Smooth muscle cell (in vitro differentiated cells): ENCODE measurements at regions not wholly inside any gene's neighbourhood (a gene's known extent, or its start where the extent isn't known, plus 50 kb on each side); places are given as distances from the start of the nearest gene placed in this dataset.

Experiments used
- DNase-seq: peaks from one replicate; lab custom pipeline; 2025; ENCODE audit not compliant: unreplicated experiment; lab: John Stamatoyannopoulos, UW
- H2AFZ ChIP-seq: fragments of 200-600 bp; sonication (generic); 2 replicates; pipeline ENCODE4 v1.6.0; 2016; ENCODE audit warnings: antibody characterized with exemption, low read depth, mild to moderate bottlenecking
- H3F3A ChIP-seq: fragments of 200-600 bp; sonication (generic); 2 replicates; pipeline ENCODE4 v1.6.0; 2017; ENCODE audit warnings: antibody characterized with exemption, low read depth
- H3K27ac ChIP-seq: fragments of 200-600 bp; sonication (generic); 2 replicates; pipeline ENCODE4 v1.5.1; 2016; ENCODE audit warnings: low read depth, mild to moderate bottlenecking
- H3K27me3 ChIP-seq: fragments of 200-600 bp; sonication (generic); 2 replicates; pipeline ENCODE4 v1.6.1; 2016; ENCODE audit warnings: low read depth, mild to moderate bottlenecking
- H3K36me3 ChIP-seq: fragments of 200-600 bp; sonication (generic); 2 replicates; pipeline ENCODE4 v1.5.1; 2016; ENCODE audit warnings: low read depth
- H3K4me1 ChIP-seq: fragments of 200-600 bp; sonication (generic); 2 replicates; pipeline ENCODE4 v1.5.1; 2016; ENCODE audit warnings: low read depth
- H3K4me2 ChIP-seq: fragments of 200-600 bp; sonication (generic); 2 replicates; pipeline ENCODE4 v1.6.0; 2016; ENCODE audit warnings: mild to moderate bottlenecking
- H3K4me3 ChIP-seq: fragments of 200-600 bp; sonication (generic); 2 replicates; pipeline ENCODE4 v1.5.1; 2016; ENCODE audit warnings: mild to moderate bottlenecking
- H3K79me2 ChIP-seq: fragments of 200-600 bp; sonication (generic); 2 replicates; pipeline ENCODE4 v1.6.0; 2016; ENCODE audit warnings: low read depth, mild to moderate bottlenecking
- H3K9ac ChIP-seq: fragments of 200-600 bp; sonication (generic); 2 replicates; pipeline ENCODE4 v1.6.0; 2016; ENCODE audit warnings: low read depth
- H3K9me3 ChIP-seq: fragments of 200-600 bp; sonication (generic); replicated peaks from 2 replicates; pipeline ENCODE4 v1.5.1; 2016; ENCODE audit warnings: low read depth
- H4K20me1 ChIP-seq: fragments of 200-600 bp; sonication (generic); 2 replicates; pipeline ENCODE4 v1.6.0; 2016; ENCODE audit warnings: low read depth
- WGBS: methylation state at CpG from one replicate; pipeline ENCODE4 v1.1.7; 2016; ENCODE audit warnings: low lambda C conversion rate; 5-methylcytosine and 5-hydroxymethylcytosine counted together
- TF ChIP-seq, protein P1 (sequence below): fragments of 200-600 bp; sonication (generic); IDR thresholded peaks from 2 replicates; pipeline ENCODE4 v1.5.1; 2017; ENCODE audit warnings: borderline replicate concordance, mild to moderate bottlenecking, antibody characterized with exemption; ENCODE audit not compliant: insufficient read depth, poor library complexity, severe bottlenecking

DNA sequence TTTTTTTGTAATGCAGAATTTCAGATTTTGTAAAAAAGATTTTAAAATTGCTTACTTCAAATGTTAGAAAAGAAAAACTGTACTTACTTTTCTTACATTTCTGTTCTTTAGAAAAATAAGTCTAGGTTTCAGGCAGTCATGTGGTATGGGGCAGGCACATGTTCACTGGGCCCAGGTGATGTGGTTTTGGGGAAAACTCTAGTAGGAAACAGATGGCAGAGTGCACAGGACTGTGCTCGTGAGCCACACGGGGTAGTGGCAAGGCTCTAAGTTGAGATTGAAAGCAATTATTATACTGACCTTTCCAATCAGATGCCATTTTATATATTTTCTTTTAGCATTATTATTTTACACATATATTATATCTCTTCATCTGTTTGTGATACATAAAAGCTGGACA lies 1036.9 kb upstream of the TMEFF2 start:
- H3K4me1 ChIP-seq = no peaks in the 10 kb centered on the region
- H3K4me2 ChIP-seq = no peak overlapping the region
- no peaks in the 10 kb centered on the region for H4K20me1 ChIP-seq
- H2AFZ ChIP-seq = no peak overlapping the region
- no peaks in the 10 kb centered on the region for H3K27me3 ChIP-seq
- TF ChIP-seq, protein P1, sequence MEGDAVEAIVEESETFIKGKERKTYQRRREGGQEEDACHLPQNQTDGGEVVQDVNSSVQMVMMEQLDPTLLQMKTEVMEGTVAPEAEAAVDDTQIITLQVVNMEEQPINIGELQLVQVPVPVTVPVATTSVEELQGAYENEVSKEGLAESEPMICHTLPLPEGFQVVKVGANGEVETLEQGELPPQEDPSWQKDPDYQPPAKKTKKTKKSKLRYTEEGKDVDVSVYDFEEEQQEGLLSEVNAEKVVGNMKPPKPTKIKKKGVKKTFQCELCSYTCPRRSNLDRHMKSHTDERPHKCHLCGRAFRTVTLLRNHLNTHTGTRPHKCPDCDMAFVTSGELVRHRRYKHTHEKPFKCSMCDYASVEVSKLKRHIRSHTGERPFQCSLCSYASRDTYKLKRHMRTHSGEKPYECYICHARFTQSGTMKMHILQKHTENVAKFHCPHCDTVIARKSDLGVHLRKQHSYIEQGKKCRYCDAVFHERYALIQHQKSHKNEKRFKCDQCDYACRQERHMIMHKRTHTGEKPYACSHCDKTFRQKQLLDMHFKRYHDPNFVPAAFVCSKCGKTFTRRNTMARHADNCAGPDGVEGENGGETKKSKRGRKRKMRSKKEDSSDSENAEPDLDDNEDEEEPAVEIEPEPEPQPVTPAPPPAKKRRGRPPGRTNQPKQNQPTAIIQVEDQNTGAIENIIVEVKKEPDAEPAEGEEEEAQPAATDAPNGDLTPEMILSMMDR = no peak
- H3K9ac ChIP-seq = no peak overlapping the region
- H3K36me3 ChIP-seq = no peaks in the 10 kb centered on the region
- no peak overlapping the region for H3K27ac ChIP-seq
- H3K4me3 ChIP-seq = no peak overlapping the region
- DNase-seq = no peak
- no peaks in the 10 kb centered on the region for H3K79me2 ChIP-seq
- no peaks in the 10 kb centered on the region for H3F3A ChIP-seq
- H3K9me3 ChIP-seq = no peaks in the 10 kb centered on the region
- 91% methylated on average over 2 of the region's 2 CpGs for WGBS

DNA sequence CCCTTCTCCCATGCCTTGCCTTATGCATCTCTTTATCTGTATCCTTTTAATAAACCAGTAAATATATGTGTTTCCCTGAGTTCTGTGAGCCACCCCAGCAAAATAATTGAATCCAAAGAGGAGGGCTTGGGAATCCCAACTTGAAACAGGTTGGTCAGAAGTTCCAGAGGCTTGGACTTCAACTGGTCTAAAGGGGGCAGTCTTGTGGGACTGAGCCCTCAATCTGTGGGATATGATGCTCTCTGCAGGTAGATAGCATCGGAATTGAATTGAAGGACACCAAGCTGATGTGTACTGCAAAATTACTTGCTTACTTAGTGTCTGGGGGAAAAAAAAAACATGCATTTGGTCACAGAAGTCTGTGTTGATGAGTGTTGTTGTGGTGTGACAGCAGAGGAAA lies 1033.5 kb upstream of the TMEFF2 start:
- Histone ChIP-seq H3K36me3 (no peaks in the 10 kb centered on the region), H2AFZ (no peak overlapping the region), H4K20me1 (no peaks in the 10 kb centered on the region), H3K27me3 (no peaks in the 10 kb centered on the region), H3K4me3 (no peak overlapping the region), H3K4me1 (no peaks in the 10 kb centered on the region), H3K79me2 (no peaks in the 10 kb centered on the region), H3K4me2 (no peak overlapping the region), H3K27ac (no peak overlapping the region), H3K9ac (no peak overlapping the region), H3K9me3 (no peaks in the 10 kb centered on the region), H3F3A (no peaks in the 10 kb centered on the region)
- DNase-seq = no peak
- WGBS = 74% methylated on average over 1 of the region's 1 CpG
- TF ChIP-seq, protein P1 = no peak

DNA sequence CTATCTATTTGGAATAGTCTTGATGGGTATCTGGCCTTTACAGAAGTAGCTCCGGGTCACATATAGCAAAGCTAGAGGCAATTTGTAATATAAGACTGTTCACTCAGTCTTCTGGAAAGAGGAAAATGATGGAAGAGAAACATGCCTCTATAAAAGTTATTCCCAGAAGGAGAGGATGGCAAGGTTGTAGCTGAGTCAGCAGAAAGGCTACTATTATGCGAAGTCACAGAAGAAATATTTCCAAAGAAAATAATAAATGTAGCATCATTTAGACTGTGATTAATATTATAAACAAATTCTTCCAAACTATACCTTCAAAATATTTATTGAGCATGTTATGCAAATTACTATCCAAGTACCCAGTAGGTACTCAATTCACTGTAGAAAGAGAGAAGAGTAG lies 1027.7 kb upstream of the TMEFF2 start:
- no peak overlapping the region for H2AFZ ChIP-seq
- no peaks in the 10 kb centered on the region for H3K4me1 ChIP-seq
- DNase-seq = no peak
- no peaks in the 10 kb centered on the region for H3K79me2 ChIP-seq
- WGBS = 89% methylated on average over 2 of the region's 2 CpGs
- no peak overlapping the region for H3K4me2 ChIP-seq
- H3K9me3 ChIP-seq = no peaks in the 10 kb centered on the region
- no peak overlapping the region for H3K9ac ChIP-seq
- no peaks in the 10 kb centered on the region for H3K27me3 ChIP-seq
- TF ChIP-seq, protein P1 = no peak
- H4K20me1 ChIP-seq = no peaks in the 10 kb centered on the region
- H3K27ac ChIP-seq = no peak overlapping the region
- H3F3A ChIP-seq = no peaks in the 10 kb centered on the region
- no peaks in the 10 kb centered on the region for H3K36me3 ChIP-seq
- H3K4me3 ChIP-seq = no peak overlapping the region

DNA sequence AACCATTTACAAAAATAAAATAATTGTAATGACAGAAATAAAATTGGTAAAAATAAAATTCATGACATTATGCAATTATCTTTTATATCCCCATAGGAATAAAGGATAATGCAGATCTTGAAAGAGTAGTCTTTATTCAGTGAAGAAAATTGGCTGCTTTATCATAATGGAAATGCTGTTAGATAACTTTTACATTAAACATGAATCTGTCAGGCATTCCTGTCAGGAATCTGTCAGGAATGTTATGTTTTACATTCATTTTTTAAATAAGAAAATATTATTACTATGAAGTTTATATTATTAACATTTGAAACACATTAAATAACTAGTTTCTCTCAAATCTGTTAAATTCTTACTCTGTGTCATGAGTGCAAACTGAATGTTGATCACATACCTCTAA lies 1024.7 kb upstream of the TMEFF2 start:
- H3K4me3 ChIP-seq = no peak overlapping the region
- no peak overlapping the region for H3K9ac ChIP-seq
- no peaks in the 10 kb centered on the region for H3K27me3 ChIP-seq
- TF ChIP-seq, protein P1 = no peak
- H3K4me1 ChIP-seq = no peaks in the 10 kb centered on the region
- no peak overlapping the region for H2AFZ ChIP-seq
- H3K79me2 ChIP-seq = no peaks in the 10 kb centered on the region
- no peaks in the 10 kb centered on the region for H3K36me3 ChIP-seq
- no peak for DNase-seq
- no peaks in the 10 kb centered on the region for H4K20me1 ChIP-seq
- H3K27ac ChIP-seq = no peak overlapping the region
- no peaks in the 10 kb centered on the region for H3K9me3 ChIP-seq
- H3F3A ChIP-seq = no peaks in the 10 kb centered on the region
- H3K4me2 ChIP-seq = no peak overlapping the region
